WTC11 (cell line): ENCODE measurements at regions not wholly inside any gene's neighbourhood (a gene's known extent, or its start where the extent isn't known, plus 50 kb on each side); places are given as distances from the start of the nearest gene placed in this dataset.

Experiments
- ATAC-seq: fragments of 200-7000 bp; cut with Tn5 transposase; 2 replicates; pipeline ENCODE4 v1.10.0; 2021; ENCODE audit warnings: mild to moderate bottlenecking, moderate library complexity
- CTCF ChIA-PET: fragments of 300-600 bp; sonication (Branson Sonifier 250); formaldehyde crosslinking; loops from one replicate; lab custom pipeline; 2021; ENCODE audit warnings: antibody characterized with exemption; lab: Charles Lee
- POLR2A ChIA-PET: fragments of 350-600 bp; sonication (Branson Sonifier 250); formaldehyde crosslinking; loops from one replicate; lab custom pipeline; 2021; ENCODE audit warnings: antibody characterized with exemption; lab: Charles Lee
- DNase-seq: peaks from one replicate; pipeline ENCODE4 v3.0.0; 2021; ENCODE audit warnings: low spot score
- H3K27ac Mint-ChIP-seq: 2 replicates; pipeline ENCODE4 v1.8.0; 2021; ENCODE audit warnings: mixed read lengths
- H3K27me3 Mint-ChIP-seq: 2 replicates; pipeline ENCODE4 v1.8.0; 2021; ENCODE audit warnings: low read depth, mild to moderate bottlenecking, moderate library complexity, mixed read lengths
- H3K36me3 Mint-ChIP-seq: 2 replicates; pipeline ENCODE4 v1.8.0; 2021; ENCODE audit warnings: mixed read lengths
- H3K4me1 Mint-ChIP-seq: 2 replicates; pipeline ENCODE4 v1.8.0; 2022; ENCODE audit warnings: mixed read lengths
- H3K4me3 Mint-ChIP-seq: 2 replicates; pipeline ENCODE4 v1.8.0; 2021; ENCODE audit warnings: mild to moderate bottlenecking, moderate library complexity, mixed read lengths
- H3K9me3 Mint-ChIP-seq: 2 replicates; pipeline ENCODE4 v1.8.0; 2021; ENCODE audit warnings: mixed read lengths
- CREM ChIP-seq: sonication (generic); formaldehyde crosslinking; IDR thresholded peaks from 2 replicates; pipeline ENCODE4 v1.8.1; 2022; ENCODE audit warnings: mild to moderate bottlenecking, missing genetic modification reagents, moderate library complexity
- GTF2I ChIP-seq: fragments of 250-450 bp; sonication (Bioruptor Pico); conservative IDR thresholded peaks from 2 replicates; pipeline ENCODE4 v1.4.0; 2021; ENCODE audit warnings: mild to moderate bottlenecking
- HMGA2 ChIP-seq: fragments of 250-450 bp; sonication (Bioruptor Pico); IDR thresholded peaks from 2 replicates; pipeline ENCODE4 v1.4.0; 2021; ENCODE audit warnings: mild to moderate bottlenecking, moderate library complexity
- MXD4 ChIP-seq: fragments of 250-450 bp; sonication (Bioruptor Pico); IDR thresholded peaks from 2 replicates; pipeline ENCODE4 v1.8.0; 2021; ENCODE audit warnings: mild to moderate bottlenecking, moderate library complexity, borderline replicate concordance
- PRRX2 ChIP-seq: fragments of 250-450 bp; sonication (Bioruptor Pico); IDR thresholded peaks from 2 replicates; pipeline ENCODE4 v1.8.0; 2021; ENCODE audit warnings: mild to moderate bottlenecking
- SOX15 ChIP-seq: fragments of 250-450 bp; sonication (Bioruptor Pico); IDR thresholded peaks from 2 replicates; pipeline ENCODE4 v1.9.0; 2021; ENCODE audit warnings: mild to moderate bottlenecking
- TCF7 ChIP-seq: sonication (generic); formaldehyde crosslinking; IDR thresholded peaks from 2 replicates; pipeline ENCODE4 v1.8.0; 2022; ENCODE audit warnings: mild to moderate bottlenecking, low read depth, missing genetic modification reagents, moderate library complexity
- TP53 ChIP-seq: sonication (generic); formaldehyde crosslinking; IDR thresholded peaks from 2 replicates; pipeline ENCODE4 v1.8.1; 2023; ENCODE audit warnings: mild to moderate bottlenecking, missing genetic modification reagents
- ZBTB21 ChIP-seq: sonication (generic); formaldehyde crosslinking; IDR thresholded peaks from 2 replicates; pipeline ENCODE4 v1.8.1; 2023; ENCODE audit warnings: mild to moderate bottlenecking, missing genetic modification reagents, borderline replicate concordance
- ZNF219 ChIP-seq: sonication (generic); formaldehyde crosslinking; IDR thresholded peaks from 2 replicates; pipeline ENCODE4 v1.8.0; 2023; ENCODE audit warnings: missing genetic modification reagents, mild to moderate bottlenecking, borderline replicate concordance
- ZNF232 ChIP-seq: sonication (generic); formaldehyde crosslinking; IDR thresholded peaks from 2 replicates; pipeline ENCODE4 v1.8.0; 2022; ENCODE audit warnings: mild to moderate bottlenecking, missing genetic modification reagents
- TF ChIP-seq, protein P1 (sequence below): sonication (generic); formaldehyde crosslinking; IDR thresholded peaks from 2 replicates; pipeline ENCODE4 v1.8.0; 2022; ENCODE audit warnings: mild to moderate bottlenecking, missing genetic modification reagents
- TF ChIP-seq, protein P2 (sequence below): sonication (generic); formaldehyde crosslinking; IDR thresholded peaks from 2 replicates; pipeline ENCODE4 v1.8.1; 2023; ENCODE audit warnings: mild to moderate bottlenecking, missing genetic modification reagents, borderline replicate concordance

GRCh38 chr5:2442496-2443354, 308.8 kb downstream of the IRX2 start:
- DNase-seq (no peak), ATAC-seq (no peak)
- ChIA-PET POLR2A (no interaction called here), CTCF (interaction anchor here (0.9 kb wide), 1 partner anchor 235 kb away, joined by 3 read pairs; no protein-coding TSS in a partner anchor)
- peaks cover 18% of the 10 kb centered on the region for H3K9me3 Mint-ChIP-seq
- no peaks in the 10 kb centered on the region for H3K27me3 Mint-ChIP-seq
- H3K36me3 Mint-ChIP-seq = no peaks in the 10 kb centered on the region
- 0 out of 2 replicates have a peak, but pooled peaks cover 4% of the 10 kb centered on the region for H3K4me1 Mint-ChIP-seq
- no peak overlapping the region for H3K4me3 Mint-ChIP-seq
- H3K27ac Mint-ChIP-seq = no peak overlapping the region
- TF ChIP-seq, protein P1, sequence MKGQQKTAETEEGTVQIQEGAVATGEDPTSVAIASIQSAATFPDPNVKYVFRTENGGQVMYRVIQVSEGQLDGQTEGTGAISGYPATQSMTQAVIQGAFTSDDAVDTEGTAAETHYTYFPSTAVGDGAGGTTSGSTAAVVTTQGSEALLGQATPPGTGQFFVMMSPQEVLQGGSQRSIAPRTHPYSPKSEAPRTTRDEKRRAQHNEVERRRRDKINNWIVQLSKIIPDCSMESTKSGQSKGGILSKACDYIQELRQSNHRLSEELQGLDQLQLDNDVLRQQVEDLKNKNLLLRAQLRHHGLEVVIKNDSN = no peak
- no peak for TF ChIP-seq CREM (CRISPR knock-in tag)
- TF ChIP-seq ZNF232 (CRISPR knock-in tag) = no peak
- TF ChIP-seq GTF2I (CRISPR knock-in tag) = no peak
- TF ChIP-seq, protein P2, sequence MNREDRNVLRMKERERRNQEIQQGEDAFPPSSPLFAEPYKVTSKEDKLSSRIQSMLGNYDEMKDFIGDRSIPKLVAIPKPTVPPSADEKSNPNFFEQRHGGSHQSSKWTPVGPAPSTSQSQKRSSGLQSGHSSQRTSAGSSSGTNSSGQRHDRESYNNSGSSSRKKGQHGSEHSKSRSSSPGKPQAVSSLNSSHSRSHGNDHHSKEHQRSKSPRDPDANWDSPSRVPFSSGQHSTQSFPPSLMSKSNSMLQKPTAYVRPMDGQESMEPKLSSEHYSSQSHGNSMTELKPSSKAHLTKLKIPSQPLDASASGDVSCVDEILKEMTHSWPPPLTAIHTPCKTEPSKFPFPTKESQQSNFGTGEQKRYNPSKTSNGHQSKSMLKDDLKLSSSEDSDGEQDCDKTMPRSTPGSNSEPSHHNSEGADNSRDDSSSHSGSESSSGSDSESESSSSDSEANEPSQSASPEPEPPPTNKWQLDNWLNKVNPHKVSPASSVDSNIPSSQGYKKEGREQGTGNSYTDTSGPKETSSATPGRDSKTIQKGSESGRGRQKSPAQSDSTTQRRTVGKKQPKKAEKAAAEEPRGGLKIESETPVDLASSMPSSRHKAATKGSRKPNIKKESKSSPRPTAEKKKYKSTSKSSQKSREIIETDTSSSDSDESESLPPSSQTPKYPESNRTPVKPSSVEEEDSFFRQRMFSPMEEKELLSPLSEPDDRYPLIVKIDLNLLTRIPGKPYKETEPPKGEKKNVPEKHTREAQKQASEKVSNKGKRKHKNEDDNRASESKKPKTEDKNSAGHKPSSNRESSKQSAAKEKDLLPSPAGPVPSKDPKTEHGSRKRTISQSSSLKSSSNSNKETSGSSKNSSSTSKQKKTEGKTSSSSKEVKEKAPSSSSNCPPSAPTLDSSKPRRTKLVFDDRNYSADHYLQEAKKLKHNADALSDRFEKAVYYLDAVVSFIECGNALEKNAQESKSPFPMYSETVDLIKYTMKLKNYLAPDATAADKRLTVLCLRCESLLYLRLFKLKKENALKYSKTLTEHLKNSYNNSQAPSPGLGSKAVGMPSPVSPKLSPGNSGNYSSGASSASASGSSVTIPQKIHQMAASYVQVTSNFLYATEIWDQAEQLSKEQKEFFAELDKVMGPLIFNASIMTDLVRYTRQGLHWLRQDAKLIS (CRISPR knock-in tag) = no peak
- TF ChIP-seq MXD4 (CRISPR knock-in tag) = no peak
- TF ChIP-seq ZBTB21 (CRISPR knock-in tag) = no peak

DNA sequence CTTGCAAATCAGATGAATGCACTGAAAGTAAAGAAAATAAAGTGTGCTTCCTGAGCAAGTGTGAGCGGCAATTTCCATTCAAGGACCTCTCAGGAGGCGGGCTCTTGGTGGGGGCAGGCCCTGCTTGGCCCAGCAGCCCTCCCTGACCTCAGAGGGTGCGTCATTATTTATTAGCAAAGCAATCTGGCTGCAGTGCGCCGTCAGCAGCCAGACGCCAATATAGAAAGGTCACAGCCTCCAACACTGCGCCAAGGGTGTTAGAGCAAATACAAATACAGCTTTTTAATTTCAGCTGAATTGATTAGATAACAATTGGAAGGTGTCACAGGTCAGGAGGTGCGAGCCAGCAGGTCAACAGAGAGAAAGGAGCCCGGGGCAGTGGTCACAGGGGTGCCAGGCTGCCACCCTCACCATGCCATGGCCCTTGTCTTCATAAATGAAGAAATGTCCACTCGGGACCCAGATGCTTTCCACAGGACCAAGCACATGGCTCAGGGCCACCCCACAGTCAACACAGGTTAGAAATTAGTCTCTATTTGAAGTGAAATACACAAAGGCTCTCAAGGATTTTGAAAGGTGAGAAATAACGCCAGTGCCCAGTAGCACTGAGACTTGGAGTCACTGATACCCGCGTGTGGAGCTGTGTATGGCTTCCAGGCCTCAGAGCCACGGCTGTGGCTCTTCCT, 309.8 kb downstream of the IRX2 start:
- ATAC-seq (no peak), DNase-seq (no peak)
- H3K27ac Mint-ChIP-seq = no peak overlapping the region
- H3K4me3 Mint-ChIP-seq = no peak overlapping the region
- H3K27me3 Mint-ChIP-seq = no peaks in the 10 kb centered on the region
- TF ChIP-seq TCF7 (CRISPR knock-in tag) (no peak), ZNF219 (CRISPR knock-in tag) (no peak), PRRX2 (no peak)
- 0 out of 2 replicates have a peak, but pooled peaks cover 4% of the 10 kb centered on the region for H3K4me1 Mint-ChIP-seq
- POLR2A ChIA-PET = no interaction called here
- CTCF ChIA-PET = no interaction called here
- no peaks in the 10 kb centered on the region for H3K36me3 Mint-ChIP-seq
- peaks cover 11% of the 10 kb centered on the region for H3K9me3 Mint-ChIP-seq

- peaks cover 19% of the 10 kb centered on the region for H3K9me3 Mint-ChIP-seq
- TF ChIP-seq TP53 (CRISPR knock-in tag) (no peak), SOX15 (CRISPR knock-in tag) (no peak), HMGA2 (CRISPR knock-in tag) (no peak)
- TF ChIP-seq, protein P2 (CRISPR knock-in tag) = no peak
- TF ChIP-seq, all 79 proteins: peak for 0
- POLR2A ChIA-PET = no interaction called here
- peaks cover 5% of the 10 kb centered on the region; the same call in 1 of the 2 replicates for H3K36me3 Mint-ChIP-seq
- ATAC-seq (no peak), DNase-seq (no peak)
- peaks cover 3% of the 10 kb centered on the region; the same call in 1 of the 2 replicates for H3K27me3 Mint-ChIP-seq
- no peak overlapping the region for H3K4me3 Mint-ChIP-seq
- 0 out of 2 replicates have a peak, but pooled peaks cover 4% of the 10 kb centered on the region for H3K4me1 Mint-ChIP-seq
- no peak overlapping the region for H3K27ac Mint-ChIP-seq
- CTCF ChIA-PET = no interaction called here
Measured at GRCh38 chr5:2439608-2440007, 311.9 kb downstream of the IRX2 start.
